Muscle of arm (tissue), 1 donor: ENCODE measurements at regions not wholly inside any gene's neighbourhood (a gene's known extent, or its start where the extent isn't known, plus 50 kb on each side); places are given as distances from the start of the nearest gene placed in this dataset.
A peak's percentile ranks its signal among the peaks of the same experiment; 100 is the strongest.
"Not testable (repeated sequence)": the region's sequence is repeated elsewhere in the genome, so short reads cannot be mapped to it uniquely, and the experiment has no call there.

Experiments
- DNase-seq: peaks from one replicate; pipeline ENCODE4 v3.0.0-alpha.2; 2013

DNA sequence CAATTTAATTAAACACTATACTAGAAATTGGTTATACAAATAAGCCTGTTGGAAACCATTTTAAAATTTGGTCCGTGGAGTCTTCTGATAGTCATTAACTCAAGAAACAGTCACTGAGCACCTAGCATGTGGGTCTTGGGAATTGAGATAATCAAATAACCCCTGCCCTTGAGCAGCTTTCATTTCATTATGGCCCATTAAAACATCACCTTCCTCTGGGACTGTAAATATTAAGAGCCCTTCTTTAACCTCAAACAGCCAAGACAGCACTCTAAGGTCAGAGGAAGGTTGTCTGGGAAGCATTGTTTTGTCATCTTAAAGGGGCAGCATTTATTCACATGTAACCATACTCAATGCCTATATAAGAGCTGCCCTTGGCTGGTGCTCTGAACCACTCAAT is 610.3 kb upstream of the USP24 start:
- no peak for DNase-seq

DNA sequence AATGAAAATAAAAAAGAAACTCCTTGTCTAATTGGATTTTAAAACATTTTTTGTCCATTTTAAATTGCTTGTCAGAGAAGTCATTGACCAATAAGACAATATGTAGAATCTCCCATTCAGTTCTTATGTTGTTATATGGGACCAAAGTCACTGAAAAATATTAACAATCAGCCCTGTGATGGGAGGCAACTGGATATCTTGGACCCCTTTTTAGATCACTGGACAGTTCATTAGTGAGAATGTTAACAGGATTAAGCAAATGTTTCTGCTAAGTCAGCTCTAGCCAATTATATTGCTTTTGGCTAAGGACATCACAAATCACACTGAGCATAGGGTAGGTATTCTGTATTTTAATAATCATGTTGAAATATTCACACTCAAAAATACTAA is 609.1 kb upstream of the USP24 start:
- DNase-seq: no peak

DNA sequence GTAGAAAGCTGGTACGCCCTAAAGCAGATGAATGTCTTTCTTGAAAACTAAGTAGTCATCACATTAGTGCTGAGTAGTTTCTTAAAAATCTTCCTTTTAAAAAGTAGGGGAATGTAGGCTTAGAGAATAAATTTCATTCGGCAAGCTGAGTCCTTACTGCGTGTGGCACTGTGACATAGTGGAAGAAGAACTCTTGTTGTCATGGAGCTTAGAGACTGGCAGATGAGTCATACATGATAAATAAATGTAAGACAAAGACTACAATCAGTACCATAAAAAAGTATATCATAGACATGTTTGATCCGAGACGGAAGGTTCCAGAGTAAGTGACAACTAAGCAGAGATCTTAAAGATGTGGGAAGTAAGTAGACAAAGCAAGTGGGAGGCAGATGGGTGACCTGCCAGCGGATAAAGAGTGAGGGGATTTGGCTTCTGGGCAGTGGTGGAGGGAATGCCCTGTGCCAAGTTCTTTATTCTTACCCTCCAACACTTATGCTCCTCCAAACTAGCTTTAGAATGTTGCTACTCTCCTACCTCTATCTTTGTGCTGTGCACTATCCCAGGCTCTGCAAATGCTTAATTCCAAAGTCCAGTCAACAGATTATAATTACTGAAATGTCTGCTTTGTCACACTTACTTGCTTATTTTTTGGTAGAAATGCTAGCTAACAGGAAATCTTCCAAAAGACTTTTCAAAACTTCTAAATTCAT is 608.5 kb upstream of the USP24 start:
- DNase-seq: no peak

DNA sequence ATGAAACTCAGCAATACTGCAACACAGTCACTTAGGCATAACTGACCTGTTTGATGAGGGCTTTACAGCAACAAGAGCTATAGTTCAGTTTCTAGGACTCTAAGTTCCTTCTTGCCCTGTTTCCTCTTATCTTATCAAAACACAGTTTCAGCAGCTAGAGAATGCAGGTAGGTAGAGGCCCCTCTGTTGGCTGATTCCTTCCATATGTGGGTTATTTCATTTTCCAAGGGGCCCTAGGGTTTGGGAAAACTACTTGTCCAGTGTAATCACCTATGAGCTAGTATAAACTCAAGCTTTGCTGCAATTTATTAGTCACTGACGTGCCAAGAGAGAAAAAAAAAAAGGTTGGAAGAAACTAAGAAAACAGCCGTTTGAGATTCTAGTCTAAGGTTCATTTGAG is 607.7 kb upstream of the USP24 start:
- no peak for DNase-seq

DNA sequence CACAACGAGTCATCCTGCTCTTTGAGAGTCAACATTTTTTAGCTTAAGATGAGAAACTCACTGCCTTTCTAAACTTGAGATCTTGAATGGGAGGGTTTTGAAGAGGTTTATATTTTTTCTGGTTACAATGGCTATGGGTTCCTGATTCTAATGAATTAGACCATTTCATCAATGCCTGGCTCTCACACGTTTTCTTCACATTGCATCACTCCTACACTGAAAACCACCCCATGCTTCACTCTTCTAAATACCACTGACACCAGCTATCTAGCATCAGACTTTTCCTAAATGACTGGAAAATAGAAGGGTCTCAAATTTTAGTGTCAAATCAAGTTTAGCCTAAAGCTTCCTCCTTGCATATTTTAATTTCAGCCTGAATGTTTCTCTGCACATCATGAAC is 606.1 kb upstream of the USP24 start:
- DNase-seq: no peak

DNA sequence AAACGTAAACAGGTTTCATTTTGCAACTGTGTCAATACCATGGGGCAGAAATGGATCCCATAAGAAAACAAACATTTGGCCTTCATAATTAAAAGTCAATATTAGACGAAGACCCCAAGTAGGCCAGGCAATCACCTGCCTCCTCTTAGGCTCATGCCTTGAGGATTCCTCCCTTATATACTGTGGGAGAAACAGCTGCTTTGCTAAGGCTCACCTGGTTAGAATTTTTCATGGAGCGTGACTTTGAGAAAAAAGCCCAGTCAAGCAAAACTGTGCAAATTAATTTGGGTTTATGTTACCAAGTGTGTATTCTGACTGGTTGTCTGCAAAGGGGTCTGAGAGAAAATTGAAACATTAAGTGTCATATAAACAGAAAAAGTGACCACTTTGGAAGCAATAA is 605.3 kb upstream of the USP24 start:
- DNase-seq: no peak

DNA sequence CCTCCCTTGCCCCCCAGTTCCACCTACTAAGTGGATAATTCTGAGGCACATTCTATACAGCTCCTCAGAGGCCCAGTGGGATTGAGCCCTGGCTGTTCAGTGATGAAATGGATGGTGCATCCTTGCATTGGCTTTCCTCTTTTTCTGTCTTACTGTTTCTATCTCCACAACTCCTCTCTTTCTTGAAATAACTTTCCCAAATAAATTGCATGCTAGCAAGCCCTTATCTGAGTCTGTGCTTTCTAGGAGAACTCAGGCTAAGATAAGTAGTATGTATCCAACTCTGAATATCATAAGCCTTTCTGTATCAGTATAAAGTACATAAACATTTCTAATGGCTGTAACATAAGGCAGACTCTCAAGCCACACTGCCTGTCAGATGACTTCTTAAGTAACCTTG is 603.8 kb upstream of the USP24 start:
- DNase-seq: no peak

DNA sequence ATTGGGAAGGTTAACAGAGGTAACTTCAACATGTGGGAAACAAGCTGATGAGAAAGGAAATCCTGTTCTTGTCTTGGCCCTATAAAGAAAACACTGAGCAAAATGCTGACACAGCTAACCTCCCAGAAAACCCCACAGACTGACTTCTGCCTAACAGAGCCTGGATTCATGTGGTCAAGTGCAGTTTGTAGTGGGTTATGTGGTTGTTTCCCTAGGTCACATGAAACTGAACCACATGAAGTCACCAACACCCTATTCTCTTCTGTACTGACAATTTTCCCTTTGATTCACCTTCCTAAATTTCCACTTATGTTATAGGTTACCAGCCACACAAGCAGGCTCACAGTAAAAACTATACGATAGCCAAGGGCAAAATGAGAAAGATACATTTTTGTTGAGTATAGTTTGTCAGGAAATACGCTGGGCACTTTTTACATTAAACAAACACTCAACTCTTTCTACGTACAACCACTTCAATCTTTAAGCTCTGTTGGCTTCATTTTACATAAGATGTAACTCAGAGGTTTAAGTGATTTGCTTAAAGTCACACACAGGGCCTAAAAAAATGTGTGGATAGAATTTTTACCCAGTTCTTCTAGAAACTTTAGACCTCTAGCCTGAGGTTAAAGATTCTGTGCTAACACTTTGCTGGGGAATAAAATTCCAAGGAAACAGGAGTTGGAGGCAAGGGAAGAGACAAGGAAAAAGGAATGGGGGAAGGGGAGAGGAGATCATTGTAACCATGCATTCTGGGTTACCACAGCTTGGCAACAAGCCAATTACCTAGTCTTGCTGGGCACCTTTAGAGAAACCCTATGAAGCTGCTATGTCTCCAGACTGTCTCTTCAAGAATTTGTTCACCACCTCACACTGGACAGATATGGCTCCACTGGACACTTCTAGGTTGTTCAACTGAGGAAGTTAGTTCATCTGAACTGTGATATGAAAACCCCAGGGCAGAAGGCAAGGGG is 601.6 kb upstream of the USP24 start:
- no peak for DNase-seq

DNA sequence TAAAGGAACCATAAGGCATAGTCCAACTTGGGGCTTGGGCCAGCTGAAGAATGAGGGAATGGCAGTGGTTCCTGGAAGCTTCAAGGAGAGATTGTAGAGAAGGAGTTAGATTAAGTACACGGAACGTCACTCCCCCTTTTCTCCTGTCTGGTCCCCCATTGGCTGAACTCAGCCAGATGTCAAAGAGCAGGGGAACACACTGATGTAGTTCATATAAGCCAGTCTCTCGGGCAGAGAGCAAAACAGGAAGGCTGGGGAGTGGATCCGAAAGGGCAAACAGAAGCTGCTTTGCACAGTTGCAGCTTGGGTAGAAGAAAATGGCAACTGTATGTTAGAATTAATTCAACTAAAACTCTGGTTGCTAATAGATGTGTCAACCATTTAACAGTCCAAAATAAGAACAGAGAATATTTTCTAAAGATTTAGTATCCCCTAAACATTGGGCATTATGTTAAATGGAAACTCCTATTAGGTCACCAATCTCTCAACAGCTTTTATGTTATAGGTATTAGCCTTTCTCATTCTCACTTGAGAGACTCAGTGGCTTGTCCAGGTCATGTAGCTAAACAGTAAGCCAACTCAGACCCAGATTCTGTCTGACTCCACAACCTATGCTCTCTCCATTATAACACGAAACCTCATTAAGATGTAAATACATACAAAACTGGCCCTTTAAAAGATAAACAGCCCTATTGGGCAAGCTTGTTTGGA is 600.7 kb upstream of the USP24 start:
- DNase-seq: no peak

DNA sequence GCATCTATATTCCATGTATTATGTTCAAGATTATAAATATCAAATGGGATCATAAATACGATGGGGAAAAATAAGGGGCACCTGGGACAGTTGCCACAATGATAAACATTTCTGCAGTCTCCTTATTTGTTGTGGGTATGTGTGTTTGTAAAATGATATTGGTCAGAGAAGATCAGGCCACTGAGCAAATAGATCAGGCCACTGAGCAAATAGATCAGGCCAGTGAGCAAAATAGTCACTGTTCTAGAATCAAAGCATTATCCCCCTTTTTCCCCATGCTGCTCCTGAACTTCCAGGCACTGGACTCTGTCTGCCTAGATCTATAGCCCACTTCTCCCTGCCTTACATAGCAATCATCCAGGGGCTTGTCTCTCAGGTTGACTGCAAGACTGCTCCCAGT is 599.8 kb upstream of the USP24 start:
- DNase-seq: no peak

DNA sequence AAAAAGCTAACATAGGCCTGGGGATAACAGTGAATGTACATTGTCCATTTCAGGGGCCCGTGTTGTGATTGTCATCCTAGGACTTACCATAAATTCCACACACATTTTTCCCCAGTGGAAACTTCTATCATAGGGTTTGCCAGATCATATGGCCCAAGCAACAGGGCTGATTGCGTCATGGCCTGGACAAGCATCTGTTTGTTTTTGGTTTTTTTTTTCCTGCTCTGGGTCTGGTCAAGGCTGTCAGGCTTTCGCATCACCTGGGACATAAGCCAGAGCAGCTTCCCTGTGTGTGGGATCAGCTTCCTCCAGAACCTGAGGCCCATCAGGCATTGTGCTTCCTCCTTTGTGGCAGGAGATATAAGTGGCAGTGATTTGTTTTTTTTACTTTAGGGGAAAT is 598.5 kb upstream of the USP24 start:
- DNase-seq: peak; percentile 64

DNA sequence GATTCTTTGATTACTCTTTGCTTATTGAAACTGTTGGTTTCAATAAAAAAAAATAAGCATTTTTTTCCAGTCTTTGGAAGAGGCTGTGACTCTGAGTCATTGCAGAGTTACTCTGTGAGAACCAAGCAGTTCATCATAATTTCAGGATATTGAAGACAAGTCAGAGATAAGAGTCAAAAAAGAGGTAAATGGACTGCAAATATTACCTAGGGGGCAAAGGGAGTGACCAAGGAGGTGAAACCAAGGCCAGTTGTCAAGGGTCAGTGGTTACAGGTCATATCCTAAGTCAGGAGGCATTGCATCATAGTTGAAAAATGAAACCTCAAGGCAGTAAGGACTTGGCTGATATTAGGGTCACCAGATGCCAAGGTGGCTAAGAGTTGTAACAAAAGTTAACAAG is 597.1 kb upstream of the USP24 start:
- no peak for DNase-seq

DNA sequence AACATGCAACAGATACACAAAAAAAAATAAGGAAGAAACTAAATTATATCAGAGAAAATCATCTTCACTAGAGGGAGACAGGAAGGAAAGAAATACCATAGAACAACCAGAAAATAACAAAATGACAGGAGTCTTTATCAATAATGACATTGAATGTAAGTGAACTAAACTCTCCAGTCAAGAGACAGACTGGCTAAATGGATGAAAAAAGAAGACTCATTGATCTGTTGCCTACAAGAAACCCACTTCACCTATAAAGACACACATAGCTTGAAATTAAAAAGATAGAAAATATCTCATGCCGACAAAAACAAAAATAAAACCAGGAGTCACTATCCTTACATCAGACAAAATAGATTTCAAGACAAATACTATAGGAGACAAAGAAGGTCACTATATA is 593.1 kb upstream of the USP24 start:
- DNase-seq: no peak

DNA sequence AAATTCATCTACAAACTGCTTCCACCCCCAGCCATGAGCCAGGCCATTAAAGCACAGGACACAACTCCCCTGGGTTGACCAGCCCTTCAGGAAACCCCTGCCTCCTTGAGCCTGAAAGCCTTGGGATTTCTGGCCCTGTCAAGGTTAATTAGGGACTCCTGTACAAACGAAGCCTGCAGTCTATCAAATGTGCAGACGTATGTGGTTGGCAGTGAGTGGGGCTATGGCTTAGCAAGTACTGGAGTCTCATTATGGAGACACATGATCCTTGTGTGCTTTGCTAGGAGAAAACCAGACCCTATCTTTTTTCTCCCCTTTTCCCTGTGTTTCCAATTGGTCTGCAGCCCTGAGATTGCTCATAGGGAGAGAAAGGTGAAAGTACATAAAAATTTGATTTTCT is 588.3 kb upstream of the USP24 start:
- DNase-seq: no peak

DNA sequence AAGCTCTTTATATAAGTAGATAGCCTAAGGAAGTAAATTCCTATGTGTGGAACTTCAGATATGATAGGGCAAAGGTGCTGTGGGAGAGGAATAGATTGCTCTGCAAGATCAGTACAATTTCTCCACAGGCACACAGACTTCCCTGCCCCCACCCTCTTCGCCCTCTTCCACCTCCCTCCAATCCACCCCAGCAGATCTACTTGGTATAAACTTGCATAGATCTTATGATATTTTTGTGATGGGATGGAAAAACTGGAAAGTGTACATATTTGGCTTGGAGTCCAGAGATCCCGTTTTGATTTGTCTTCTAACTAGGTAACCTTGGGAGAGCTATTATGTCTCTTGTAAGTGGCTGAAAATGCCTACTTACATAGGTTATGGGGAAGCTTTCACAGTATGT is 586.3 kb upstream of the USP24 start:
- no peak for DNase-seq

DNA sequence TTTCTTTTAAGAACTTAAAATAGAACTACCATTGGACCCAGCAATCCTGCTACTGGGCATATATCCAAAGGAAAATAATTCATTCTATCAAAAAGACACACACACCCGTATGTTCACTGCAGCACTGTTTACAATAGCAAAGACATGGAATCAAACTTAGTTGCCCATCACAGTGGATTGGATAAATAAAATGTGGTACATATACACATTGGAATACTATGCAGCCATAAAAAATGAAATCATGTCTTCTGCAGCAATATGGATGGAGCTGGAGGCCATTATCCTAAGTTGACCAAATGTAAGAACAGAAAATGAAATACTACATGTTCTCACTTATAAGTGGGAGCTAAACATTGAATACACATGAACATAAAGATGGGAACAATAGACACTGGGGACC is 585.3 kb upstream of the USP24 start:
- DNase-seq: no peak

DNA sequence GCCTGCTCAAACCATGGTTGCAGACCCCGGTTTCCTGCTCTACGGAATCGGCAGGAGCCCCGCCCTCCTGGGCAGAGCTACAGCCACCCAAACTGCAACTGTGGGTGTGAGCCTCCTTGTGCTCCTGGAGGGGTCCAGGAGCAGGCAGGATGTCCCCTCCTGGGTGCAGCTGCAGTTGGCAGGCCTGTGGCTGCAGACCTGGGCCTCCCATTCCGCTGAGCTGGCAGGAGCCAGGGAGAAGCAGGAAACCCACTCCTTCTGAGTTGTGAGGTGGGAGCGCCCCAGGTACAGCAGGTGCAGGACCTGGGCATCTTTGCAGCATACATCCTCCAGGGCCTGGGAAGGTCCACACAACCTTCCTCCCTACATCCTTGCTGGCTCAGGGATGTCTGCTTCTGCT is 578.7 kb upstream of the USP24 start:
- no peak for DNase-seq

DNA sequence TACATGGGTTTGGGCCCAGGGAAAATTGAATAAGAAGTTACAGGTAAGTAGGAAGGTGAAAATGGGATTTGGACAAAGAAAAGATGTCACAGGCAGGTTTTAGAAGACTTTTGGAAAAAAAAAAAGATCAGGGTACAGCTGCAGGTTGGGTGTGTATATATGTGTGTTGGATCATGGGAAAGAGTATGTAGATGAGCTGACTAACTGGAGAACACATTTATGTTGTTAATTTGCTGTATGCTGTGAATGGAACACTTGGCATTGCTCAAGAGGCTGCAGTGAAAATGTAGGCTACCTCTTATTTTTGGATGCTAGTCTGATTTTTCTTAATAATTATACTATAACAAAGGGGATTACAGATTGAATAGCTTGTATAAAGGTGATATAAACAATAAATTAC is 577.7 kb upstream of the USP24 start:
- DNase-seq: no peak

DNA sequence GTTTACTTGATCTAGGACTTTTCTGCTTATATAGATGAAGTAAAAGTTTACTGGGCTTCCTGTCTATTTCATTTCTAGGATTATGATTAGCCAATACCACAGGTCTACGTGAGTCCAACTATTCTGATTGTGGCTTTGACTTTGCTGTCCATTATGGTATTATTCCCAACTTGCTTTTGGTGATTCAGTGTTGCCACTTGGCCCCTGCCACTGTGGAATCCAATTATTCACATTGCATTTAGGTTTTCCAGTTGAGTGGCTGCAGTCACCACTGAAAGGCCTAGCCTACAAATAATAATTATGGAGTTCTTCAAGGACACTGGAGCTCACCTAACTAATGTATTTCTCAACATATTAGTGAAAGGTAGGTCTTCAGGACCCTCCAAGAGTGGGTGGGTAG is 574.3 kb upstream of the USP24 start:
- DNase-seq: no peak

DNA sequence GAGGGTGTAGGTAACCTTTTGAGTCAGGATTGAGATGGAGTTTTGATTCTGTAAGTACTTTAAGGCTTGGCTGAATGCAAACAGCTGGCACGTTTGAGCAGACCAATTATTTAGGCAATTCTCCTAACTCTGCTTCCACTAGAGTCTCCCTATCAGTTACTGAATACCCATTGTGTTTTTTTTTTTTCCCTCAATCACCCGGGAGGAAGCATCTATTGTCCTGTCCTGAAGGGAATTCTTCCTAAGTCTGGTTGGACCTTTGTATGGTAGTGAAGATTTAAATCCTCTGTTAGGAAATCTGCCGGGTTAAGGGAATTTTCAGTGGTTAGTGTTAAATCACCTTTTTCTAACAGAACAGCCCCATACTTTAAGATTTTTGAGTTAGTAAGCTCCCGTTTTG is 571.2 kb upstream of the USP24 start:
- DNase-seq: no peak

DNA sequence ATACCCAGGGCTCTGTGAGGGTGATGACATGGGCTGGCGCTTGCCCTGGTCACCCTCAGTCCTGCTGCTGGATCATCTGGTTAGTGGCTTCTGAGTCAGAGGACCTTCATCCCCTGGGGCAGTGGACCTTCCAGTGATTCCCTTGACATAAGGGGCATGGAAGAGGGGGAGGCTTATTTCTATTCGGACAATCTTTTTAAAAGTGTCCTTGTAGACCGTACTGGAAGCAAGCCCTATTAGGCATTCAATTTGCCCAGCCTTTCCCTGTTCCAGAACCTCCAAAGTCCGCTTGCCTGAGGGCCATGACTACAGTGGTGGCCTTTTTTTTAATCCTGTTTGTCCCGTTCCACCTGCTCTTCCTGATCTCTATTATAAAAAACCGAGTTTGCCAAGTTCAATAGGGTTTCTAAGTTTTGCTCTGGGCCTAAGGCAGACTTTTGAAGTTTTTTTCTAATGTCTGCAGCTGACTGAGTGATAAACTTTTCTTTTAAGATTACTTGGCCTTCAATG is 569.8 kb upstream of the USP24 start:
- DNase-seq: not testable (repeated sequence)

DNA sequence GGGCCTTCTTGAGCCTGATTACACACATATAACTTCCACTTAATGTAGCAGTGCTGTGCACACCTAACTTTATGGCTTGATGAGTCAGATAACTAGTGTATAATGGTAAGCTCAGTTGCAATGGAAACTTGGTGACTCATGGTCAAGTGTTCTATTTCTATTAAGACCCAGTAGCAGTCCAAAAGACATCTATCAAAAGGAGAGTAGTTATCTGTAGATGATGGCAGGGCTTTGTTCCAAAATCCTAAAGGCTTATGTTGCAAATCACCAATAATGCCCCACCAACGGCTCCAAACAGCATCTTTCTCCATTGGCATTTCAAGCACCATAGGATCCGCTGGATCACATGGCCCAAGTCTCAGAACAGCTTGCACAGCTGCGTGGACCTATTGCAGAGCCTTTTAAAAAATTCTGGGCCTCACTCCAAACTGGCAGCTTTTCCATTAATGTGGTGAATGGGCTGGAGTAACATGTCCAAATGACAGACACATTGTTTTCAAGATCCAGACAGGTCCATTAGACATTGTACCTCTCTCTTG is 566.8 kb upstream of the USP24 start:
- peak; percentile 20 for DNase-seq
